Trophoblast cell (in vitro differentiated cells and primary cell): ENCODE measurements at regions not wholly inside any gene's neighbourhood (a gene's known extent, or its start where the extent isn't known, plus 50 kb on each side); places are given as distances from the start of the nearest gene placed in this dataset.

Source experiments
- DNase-seq, 2 donors: peaks; one replicate each; pipeline ENCODE4 v3.0.0-alpha.2; 2016
- H2AFZ ChIP-seq: 2 replicates; pipeline ENCODE4 v1.6.1; 2013; ENCODE audit warnings: low read length, moderate library complexity, mild to moderate bottlenecking; ENCODE audit not compliant: insufficient read depth, poor library complexity
- H2AK5ac ChIP-seq: 2 replicates; pipeline ENCODE4 v1.6.1; 2013; ENCODE audit warnings: mild to moderate bottlenecking, low read length
- H2BK120ac ChIP-seq: 2 replicates; pipeline ENCODE4 v1.6.1; 2013; ENCODE audit warnings: low read length, mild to moderate bottlenecking, moderate library complexity; ENCODE audit not compliant: insufficient read depth, poor library complexity
- H2BK12ac ChIP-seq: 2 replicates; pipeline ENCODE4 v1.6.1; 2013; ENCODE audit warnings: mild to moderate bottlenecking, low read length, moderate library complexity
- H2BK5ac ChIP-seq: 2 replicates; pipeline ENCODE4 v1.6.1; 2013; ENCODE audit warnings: low read length, low read depth, moderate library complexity, mild to moderate bottlenecking; ENCODE audit not compliant: poor library complexity
- H3K14ac ChIP-seq: 2 replicates; pipeline ENCODE4 v1.6.1; 2013; ENCODE audit warnings: mild to moderate bottlenecking, low read length
- H3K18ac ChIP-seq: 2 replicates; pipeline ENCODE4 v1.6.1; 2013; ENCODE audit warnings: mild to moderate bottlenecking, low read length
- H3K23ac ChIP-seq: 2 replicates; pipeline ENCODE4 v1.6.1; 2013; ENCODE audit warnings: low read length
- H3K27ac ChIP-seq: 2 replicates; pipeline ENCODE4 v1.5.1; 2013; ENCODE audit warnings: low read depth, mild to moderate bottlenecking, inconsistent platforms, low read length, moderate library complexity
- H3K27me3 ChIP-seq: 2 replicates; pipeline ENCODE4 v1.6.1; 2013; ENCODE audit warnings: inconsistent platforms, mild to moderate bottlenecking, low read length, moderate library complexity; ENCODE audit not compliant: insufficient read depth
- H3K36me3 ChIP-seq, 2 experiments: 1 replicate in 1 of 2; 2 replicates in 1 of 2; pipeline ENCODE4 v1.6.1; 2013; ENCODE audit warnings: low read length in 2 of 2, mild to moderate bottlenecking in 2 of 2, moderate library complexity in 1 of 2; ENCODE audit not compliant: insufficient read depth in 2 of 2, control insufficient read depth in 1 of 2
- H3K4ac ChIP-seq: 2 replicates; pipeline ENCODE4 v1.6.1; 2013; ENCODE audit warnings: low read depth, mild to moderate bottlenecking, low read length, moderate library complexity
- H3K4me1 ChIP-seq, 2 experiments: 1 replicate in 1 of 2; 2 replicates in 1 of 2; pipeline ENCODE4 v1.6.1; 2013; ENCODE audit warnings: low read length in 2 of 2, mild to moderate bottlenecking in 2 of 2, moderate library complexity in 1 of 2; ENCODE audit not compliant: insufficient read depth in 2 of 2, control insufficient read depth in 1 of 2
- H3K4me2 ChIP-seq: 2 replicates; pipeline ENCODE4 v1.6.1; 2013; ENCODE audit warnings: inconsistent platforms, mild to moderate bottlenecking, low read length, moderate library complexity
- H3K4me3 ChIP-seq: 2 replicates; pipeline ENCODE4 v1.5.1; 2013; ENCODE audit warnings: mild to moderate bottlenecking, low read depth, low read length, inconsistent platforms
- H3K79me1 ChIP-seq: one replicate; pipeline ENCODE4 v1.6.1; 2013; ENCODE audit warnings: low read length
- H3K79me2 ChIP-seq: 2 replicates; pipeline ENCODE4 v1.6.1; 2013; ENCODE audit warnings: low read length, mild to moderate bottlenecking; ENCODE audit not compliant: control insufficient read depth, insufficient read depth, poor library complexity
- H3K9ac ChIP-seq: 2 replicates; pipeline ENCODE4 v1.6.1; 2013; ENCODE audit warnings: mild to moderate bottlenecking, low read length
- H3K9me3 ChIP-seq: 2 replicates; pipeline ENCODE4 v1.6.1; 2013; ENCODE audit warnings: low read depth, mild to moderate bottlenecking, control low read depth, inconsistent platforms, low read length; ENCODE audit not compliant: insufficient read depth
- H4K12ac ChIP-seq: 2 replicates; pipeline ENCODE4 v1.6.1; 2013; ENCODE audit warnings: low read depth, mild to moderate bottlenecking, low read length, moderate library complexity
- H4K8ac ChIP-seq: 2 replicates; pipeline ENCODE4 v1.6.1; 2013; ENCODE audit warnings: low read depth, mild to moderate bottlenecking, low read length, moderate library complexity
- H4K91ac ChIP-seq: one replicate; pipeline ENCODE4 v1.6.1; 2013; ENCODE audit warnings: low read depth, mild to moderate bottlenecking, low read length, moderate library complexity
- WGBS: extraction: QIAGEN DNeasy Blood & Tissue Kit; methylation state at CpG from one replicate; pipeline ENCODE4 v1.1.7; 2013; ENCODE audit warnings: missing lambda C conversion rate; ENCODE audit not compliant: insufficient read length, insufficient coverage; ENCODE audit errors: extremely low coverage; 5-methylcytosine and 5-hydroxymethylcytosine counted together

GRCh38 chr7:33773053-33773452 lies 132.3 kb upstream of the BMPER start:
- DNase-seq: no peak
- H4K8ac ChIP-seq: no peak overlapping the region
- H3K4me3 ChIP-seq: no peak overlapping the region
- no peak overlapping the region for H4K91ac ChIP-seq
- no peak overlapping the region for H3K4ac ChIP-seq
- no peaks in the 10 kb centered on the region for H3K79me2 ChIP-seq
- no peaks in the 10 kb centered on the region for H3K9me3 ChIP-seq
- H2AFZ ChIP-seq: no peak overlapping the region
- H2BK5ac ChIP-seq: no peak overlapping the region
- no peaks in the 10 kb centered on the region for H3K79me1 ChIP-seq
- H3K4me1 ChIP-seq: no peaks in the 10 kb centered on the region
- no peak overlapping the region for H2BK12ac ChIP-seq
- no peaks in the 10 kb centered on the region for H3K27me3 ChIP-seq
- no peak overlapping the region for H3K4me2 ChIP-seq
- H3K14ac ChIP-seq: no peak overlapping the region
- no peak overlapping the region for H3K23ac ChIP-seq
- H3K36me3 ChIP-seq: no peaks in the 10 kb centered on the region
- H3K27ac ChIP-seq: no peak overlapping the region
- H4K12ac ChIP-seq: no peak overlapping the region
- H3K18ac ChIP-seq: no peak overlapping the region
- H3K9ac ChIP-seq: no peak overlapping the region
- H2AK5ac ChIP-seq: no peak overlapping the region
- no peak overlapping the region for H2BK120ac ChIP-seq

GRCh38 chr7:33774762-33775523 lies 130.4 kb upstream of the BMPER start:
- H3K14ac ChIP-seq: no peak overlapping the region
- H3K79me2 ChIP-seq: no peaks in the 10 kb centered on the region
- no CpG with 5 or more reads among the region's 6 CpGs for WGBS
- H3K9me3 ChIP-seq: no peaks in the 10 kb centered on the region
- DNase-seq: no peak
- no peak overlapping the region for H3K23ac ChIP-seq
- H3K4me1 ChIP-seq: no peaks in the 10 kb centered on the region
- no peak overlapping the region for H3K27ac ChIP-seq
- H3K27me3 ChIP-seq: no peaks in the 10 kb centered on the region
- H4K8ac ChIP-seq: no peak overlapping the region
- no peak overlapping the region for H4K91ac ChIP-seq
- no peak overlapping the region for H2BK120ac ChIP-seq
- no peak overlapping the region for H3K9ac ChIP-seq
- no peak overlapping the region for H2BK12ac ChIP-seq
- no peak overlapping the region for H3K4ac ChIP-seq
- H3K4me2 ChIP-seq: no peak overlapping the region
- H3K4me3 ChIP-seq: no peak overlapping the region
- H2BK5ac ChIP-seq: no peak overlapping the region
- no peaks in the 10 kb centered on the region for H3K79me1 ChIP-seq
- no peak overlapping the region for H2AFZ ChIP-seq
- H2AK5ac ChIP-seq: no peak overlapping the region
- no peak overlapping the region for H4K12ac ChIP-seq
- no peaks in the 10 kb centered on the region for H3K36me3 ChIP-seq
- H3K18ac ChIP-seq: no peak overlapping the region

- Histone ChIP-seq H4K12ac (no peak overlapping the region), H3K27ac (no peak overlapping the region), H3K79me1 (no peaks in the 10 kb centered on the region), H2AK5ac (no peak overlapping the region), H3K4ac (no peak overlapping the region), H4K8ac (no peak overlapping the region), H2BK120ac (no peak overlapping the region), H3K23ac (no peak overlapping the region), H2BK12ac (no peak overlapping the region), H2AFZ (no peak overlapping the region), H3K9me3 (no peaks in the 10 kb centered on the region), H3K4me1 (no peaks in the 10 kb centered on the region), H3K9ac (no peak overlapping the region), H3K18ac (no peak overlapping the region), H3K14ac (no peak overlapping the region), H3K36me3 (no peaks in the 10 kb centered on the region), H2BK5ac (no peak overlapping the region), H3K79me2 (no peaks in the 10 kb centered on the region), H4K91ac (no peak overlapping the region), H3K4me2 (no peak overlapping the region), H3K4me3 (no peak overlapping the region), H3K27me3 (no peaks in the 10 kb centered on the region)
- DNase-seq: no peak
- no CpG with 5 or more reads among the region's 4 CpGs for WGBS
Measured at GRCh38 chr7:33775790-33776189, 129.5 kb upstream of the BMPER start.

DNA sequence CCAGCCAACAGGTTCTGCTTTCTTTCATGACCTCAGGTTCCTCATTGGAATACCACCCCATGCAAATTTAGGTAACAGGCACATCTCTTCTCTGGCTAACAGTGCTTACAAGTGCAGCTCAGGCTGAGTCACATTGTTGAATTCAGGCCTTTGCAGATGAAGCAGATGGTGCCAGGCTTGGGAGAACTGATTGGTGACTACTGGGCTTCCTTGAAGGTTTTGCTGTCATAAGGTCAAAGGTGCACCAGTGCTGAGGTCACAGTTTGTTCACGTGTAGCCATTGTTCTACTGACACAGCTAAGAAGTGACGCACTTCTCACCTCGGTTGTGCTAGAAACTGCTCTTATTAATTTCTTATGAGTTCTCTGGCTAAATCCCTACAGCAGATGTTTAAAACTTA lies 128.6 kb upstream of the BMPER start:
- Histone ChIP-seq H3K27ac (no peak overlapping the region), H3K9me3 (no peaks in the 10 kb centered on the region)

More for the DNA sequence above, 128.6 kb upstream of the BMPER start:
- WGBS: no CpG with 5 or more reads among the region's 3 CpGs
- no peak overlapping the region for H4K12ac ChIP-seq
- no peak overlapping the region for H2BK12ac ChIP-seq
- no peak overlapping the region for H3K23ac ChIP-seq
- no peak overlapping the region for H3K4ac ChIP-seq
- H3K14ac ChIP-seq: no peak overlapping the region
- no peak for DNase-seq
- no peak overlapping the region for H3K4me3 ChIP-seq
- H3K4me1 ChIP-seq: no peaks in the 10 kb centered on the region
- H4K8ac ChIP-seq: no peak overlapping the region
- no peak overlapping the region for H2AK5ac ChIP-seq
- no peak overlapping the region for H4K91ac ChIP-seq
- no peak overlapping the region for H2BK5ac ChIP-seq
- H3K79me1 ChIP-seq: no peaks in the 10 kb centered on the region
- no peaks in the 10 kb centered on the region for H3K27me3 ChIP-seq
- no peak overlapping the region for H2BK120ac ChIP-seq
- no peak overlapping the region for H3K18ac ChIP-seq
- H3K36me3 ChIP-seq: no peaks in the 10 kb centered on the region
- no peak overlapping the region for H3K4me2 ChIP-seq
- H3K9ac ChIP-seq: no peak overlapping the region
- no peak overlapping the region for H2AFZ ChIP-seq
- H3K79me2 ChIP-seq: no peaks in the 10 kb centered on the region
